HEK293 (cell line): ENCODE measurements at regions not wholly inside any gene's neighbourhood (a gene's known extent, or its start where the extent isn't known, plus 50 kb on each side); places are given as distances from the start of the nearest gene placed in this dataset.

Source experiments
- CTCF ChIA-PET: fragments of 350-600 bp; formaldehyde crosslinking; extraction: SDS; loops from one replicate; lab custom pipeline; 2021; ENCODE audit warnings: antibody characterized with exemption; lab: Yijun Ruan, JAX
- POLR2A ChIA-PET: fragments of 300-600 bp; formaldehyde crosslinking; extraction: SDS; loops from one replicate; lab custom pipeline; 2020; ENCODE audit warnings: antibody characterized with exemption, inconsistent platforms; lab: Yijun Ruan, JAX
- H3K27ac ChIP-seq: fragments of 200-500 bp; sonication (Bioruptor generic); 2 replicates; pipeline ENCODE4 v1.5.1; 2014; ENCODE audit warnings: low read depth, low read length, control low read depth, inconsistent platforms; ENCODE audit errors: extremely low read depth
- H3K36me3 ChIP-seq, 2 experiments: fragments of 200-500 bp in 1 of 2; sonication (Bioruptor generic) in 1 of 2; 1 replicate in 1 of 2; 2 replicates in 1 of 2; pipeline ENCODE4 v1.5.1; 2014 to 2017; ENCODE audit warnings: inconsistent platforms in 2 of 2, low read length in 2 of 2; ENCODE audit not compliant: control insufficient read depth in 2 of 2, insufficient read depth in 1 of 2
- H3K4me1 ChIP-seq: fragments of 200-500 bp; sonication (Bioruptor generic); 2 replicates; pipeline ENCODE4 v1.5.1; 2014; ENCODE audit warnings: mild to moderate bottlenecking, low read length, inconsistent platforms; ENCODE audit not compliant: control insufficient read depth, insufficient read depth
- H3K4me3 ChIP-seq: 2 replicates; pipeline ENCODE4 v1.5.1; 2011; ENCODE audit warnings: low read depth, mild to moderate bottlenecking, control low read depth, low read length, moderate library complexity
- H3K9me3 ChIP-seq: fragments of 200-500 bp; sonication (Bioruptor generic); 2 replicates; pipeline ENCODE4 v1.5.1; 2014; ENCODE audit warnings: low read depth, low read length, inconsistent platforms; ENCODE audit not compliant: control insufficient read depth, insufficient read depth
- GFI1B ChIP-seq: fragments of 450-650 bp; formaldehyde crosslinking; IDR thresholded peaks from 2 replicates; pipeline ENCODE4 v1.5.1; 2016; ENCODE audit warnings: missing biosample characterization, missing genetic modification characterization
- GLIS2 ChIP-seq: fragments of 450-650 bp; formaldehyde crosslinking; IDR thresholded peaks from 2 replicates; pipeline ENCODE4 v1.5.1; 2016; ENCODE audit warnings: missing biosample characterization, missing genetic modification characterization
- KLF10 ChIP-seq: fragments of 450-650 bp; IDR thresholded peaks from 2 replicates; pipeline ENCODE4 v1.5.1; 2018; ENCODE audit warnings: missing biosample characterization, mild to moderate bottlenecking, missing genetic modification characterization
- MZF1 ChIP-seq: fragments of 450-650 bp; formaldehyde crosslinking; IDR thresholded peaks from 2 replicates; pipeline ENCODE4 v1.5.1; 2017; ENCODE audit warnings: missing biosample characterization, missing genetic modification characterization, borderline replicate concordance
- OVOL3 ChIP-seq: fragments of 450-650 bp; formaldehyde crosslinking; IDR thresholded peaks from 2 replicates; pipeline ENCODE4 v1.5.1; 2016; ENCODE audit warnings: missing biosample characterization, missing genetic modification characterization
- PRDM4 ChIP-seq: fragments of 450-650 bp; formaldehyde crosslinking; IDR thresholded peaks from 2 replicates; pipeline ENCODE4 v1.5.1; 2017; ENCODE audit warnings: missing biosample characterization, missing genetic modification characterization
- ZFP3 ChIP-seq: fragments of 450-650 bp; formaldehyde crosslinking; IDR thresholded peaks from 2 replicates; pipeline ENCODE4 v1.5.1; 2016; ENCODE audit warnings: low read depth, missing biosample characterization, missing genetic modification characterization
- ZFP69B ChIP-seq: fragments of 450-650 bp; formaldehyde crosslinking; IDR thresholded peaks from 2 replicates; pipeline ENCODE4 v1.5.1; 2016; ENCODE audit warnings: missing biosample characterization, missing genetic modification characterization
- ZNF121 ChIP-seq: fragments of 450-650 bp; formaldehyde crosslinking; IDR thresholded peaks from 2 replicates; pipeline ENCODE4 v1.5.1; 2016; ENCODE audit warnings: missing biosample characterization, missing genetic modification characterization
- ZNF140 ChIP-seq: fragments of 450-650 bp; formaldehyde crosslinking; IDR thresholded peaks from 2 replicates; pipeline ENCODE4 v1.5.1; 2016; ENCODE audit warnings: missing biosample characterization, missing genetic modification characterization
- ZNF175 ChIP-seq: fragments of 450-650 bp; formaldehyde crosslinking; IDR thresholded peaks from 2 replicates; pipeline ENCODE4 v1.5.1; 2016; ENCODE audit warnings: missing biosample characterization, missing genetic modification characterization
- ZNF2 ChIP-seq: fragments of 450-650 bp; formaldehyde crosslinking; IDR thresholded peaks from 2 replicates; pipeline ENCODE4 v1.5.1; 2016; ENCODE audit warnings: missing biosample characterization, missing genetic modification characterization
- ZNF214 ChIP-seq: fragments of 450-650 bp; formaldehyde crosslinking; IDR thresholded peaks from 2 replicates; pipeline ENCODE4 v1.5.1; 2017; ENCODE audit warnings: missing biosample characterization, mild to moderate bottlenecking, missing genetic modification characterization, borderline replicate concordance
- ZNF274 ChIP-seq, 2 experiments: fragments of 200-500 bp in 1 of 2; fragments of 450-650 bp in 1 of 2; sonication (Bioruptor generic) in 1 of 2; formaldehyde crosslinking in 1 of 2; IDR thresholded peaks; 2 replicates each; pipeline versions ENCODE4 v1.5.1 to v1.6.1; 2014 to 2016; ENCODE audit warnings: borderline replicate concordance in 1 of 2, inconsistent platforms in 1 of 2, low read length in 1 of 2, missing biosample characterization in 1 of 2, missing genetic modification characterization in 1 of 2
- ZNF350 ChIP-seq: fragments of 450-650 bp; formaldehyde crosslinking; IDR thresholded peaks from 2 replicates; pipeline ENCODE4 v1.5.0; 2017; ENCODE audit warnings: missing biosample characterization, mild to moderate bottlenecking, missing genetic modification characterization
- ZNF394 ChIP-seq: fragments of 450-650 bp; formaldehyde crosslinking; IDR thresholded peaks from 2 replicates; pipeline ENCODE4 v1.5.1; 2016; ENCODE audit warnings: missing biosample characterization, missing genetic modification characterization, mild to moderate bottlenecking, moderate library complexity, borderline replicate concordance
- ZNF501 ChIP-seq: fragments of 450-650 bp; formaldehyde crosslinking; IDR thresholded peaks from 2 replicates; pipeline ENCODE4 v1.5.1; 2016; ENCODE audit warnings: missing biosample characterization, missing genetic modification characterization
- ZNF558 ChIP-seq: fragments of 450-650 bp; formaldehyde crosslinking; IDR thresholded peaks from 2 replicates; pipeline ENCODE4 v1.5.1; 2016; ENCODE audit warnings: missing biosample characterization, missing genetic modification characterization
- ZNF585B ChIP-seq: fragments of 450-650 bp; formaldehyde crosslinking; IDR thresholded peaks from 2 replicates; pipeline ENCODE4 v1.5.1; 2016; ENCODE audit warnings: missing biosample characterization, missing genetic modification characterization
- ZNF600 ChIP-seq: fragments of 450-650 bp; formaldehyde crosslinking; IDR thresholded peaks from 2 replicates; pipeline ENCODE4 v1.5.1; 2016; ENCODE audit warnings: missing biosample characterization, missing genetic modification characterization
- ZNF610 ChIP-seq: fragments of 450-650 bp; formaldehyde crosslinking; IDR thresholded peaks from 2 replicates; pipeline ENCODE4 v1.5.1; 2016; ENCODE audit warnings: missing biosample characterization, missing genetic modification characterization, borderline replicate concordance
- ZNF621 ChIP-seq: fragments of 450-650 bp; formaldehyde crosslinking; IDR thresholded peaks from 2 replicates; pipeline ENCODE4 v1.5.1; 2017; ENCODE audit warnings: missing biosample characterization, missing genetic modification characterization
- ZNF645 ChIP-seq: fragments of 450-650 bp; formaldehyde crosslinking; IDR thresholded peaks from 2 replicates; pipeline ENCODE4; 2016; ENCODE audit warnings: missing biosample characterization, missing genetic modification characterization
- ZNF76 ChIP-seq: fragments of 450-650 bp; formaldehyde crosslinking; IDR thresholded peaks from 2 replicates; pipeline ENCODE4; 2016; ENCODE audit warnings: low read depth, missing biosample characterization, missing genetic modification characterization, borderline replicate concordance
- ZNF785 ChIP-seq: fragments of 450-650 bp; formaldehyde crosslinking; IDR thresholded peaks from 2 replicates; pipeline ENCODE4 v1.5.1; 2016; ENCODE audit warnings: missing biosample characterization, missing genetic modification characterization
- ZSCAN16 ChIP-seq: fragments of 450-650 bp; formaldehyde crosslinking; IDR thresholded peaks from 2 replicates; pipeline ENCODE4 v1.5.1; 2016; ENCODE audit warnings: missing biosample characterization, missing genetic modification characterization
- ZSCAN30 ChIP-seq: fragments of 450-650 bp; IDR thresholded peaks from 2 replicates; pipeline ENCODE4 v1.5.1; 2018; ENCODE audit warnings: missing biosample characterization, mild to moderate bottlenecking, missing genetic modification characterization, moderate library complexity

- CTCF ChIA-PET: interaction anchor here (0.7 kb wide), 1 partner anchor 1102 kb away, joined by 3 read pairs; no protein-coding TSS in a partner anchor
- Histone ChIP-seq H3K9me3 (no peaks in the 10 kb centered on the region), H3K4me1 (no peaks in the 10 kb centered on the region), H3K27ac (no peak overlapping the region), H3K4me3 (no peak overlapping the region), H3K36me3 (no peaks in the 10 kb centered on the region)
- POLR2A ChIA-PET: no interaction called here
- TF ChIP-seq ZNF600 (tag by site-specific recombination) (no peak), ZNF2 (tag by site-specific recombination) (no peak), ZSCAN30 (no peak), ZNF610 (tag by site-specific recombination) (no peak), ZNF785 (tag by site-specific recombination) (no peak), ZNF121 (tag by site-specific recombination) (no peak), ZNF394 (tag by site-specific recombination) (no peak), ZNF140 (tag by site-specific recombination) (no peak), MZF1 (tag by site-specific recombination) (no peak)
Measured at GRCh38 chr1:4557949-4558348, 96.5 kb upstream of the AJAP1 start.

- Histone ChIP-seq H3K4me3 (no peak overlapping the region), H3K36me3 (no peaks in the 10 kb centered on the region), H3K4me1 (no peaks in the 10 kb centered on the region), H3K27ac (no peak overlapping the region), H3K9me3 (no peaks in the 10 kb centered on the region)
- ChIA-PET POLR2A (no interaction called here), CTCF (no interaction called here)
- TF ChIP-seq ZNF274 (IDR thresholded peaks at IDR 0.05; ENCODE audit: low read length): no peak
- TF ChIP-seq ZNF274 (tag by site-specific recombination; IDR thresholded peaks at IDR 0.05; ENCODE audit: borderline replicate concordance): no peak
- no peak for TF ChIP-seq GFI1B (tag by site-specific recombination)
Measured at GRCh38 chr1:4561205-4561604, 93.2 kb upstream of the AJAP1 start.

GRCh38 chr1:4562321-4562720 is 92.1 kb upstream of the AJAP1 start:
- Histone ChIP-seq H3K9me3 (no peaks in the 10 kb centered on the region), H3K4me3 (no peak overlapping the region), H3K27ac (no peak overlapping the region), H3K4me1 (no peaks in the 10 kb centered on the region), H3K36me3 (no peaks in the 10 kb centered on the region)
- CTCF ChIA-PET: no interaction called here
- TF ChIP-seq ZNF585B (tag by site-specific recombination): no peak
- no peak for TF ChIP-seq GLIS2 (tag by site-specific recombination)
- no peak for TF ChIP-seq ZFP69B
- TF ChIP-seq ZNF600 (tag by site-specific recombination): no peak
- no peak for TF ChIP-seq ZSCAN16 (tag by site-specific recombination)
- TF ChIP-seq ZNF558 (tag by site-specific recombination): no peak
- TF ChIP-seq ZNF76: no peak
- TF ChIP-seq ZNF350: no peak
- no peak for TF ChIP-seq ZNF214 (tag by site-specific recombination)
- TF ChIP-seq ZNF175 (tag by site-specific recombination): no peak
- TF ChIP-seq KLF10 (tag by site-specific recombination): no peak
- no peak for TF ChIP-seq ZNF501 (tag by site-specific recombination)
- no peak for TF ChIP-seq ZNF621 (tag by site-specific recombination)
- TF ChIP-seq ZNF645 (tag by site-specific recombination): no peak
- TF ChIP-seq OVOL3 (tag by site-specific recombination): no peak
- TF ChIP-seq ZFP3 (tag by site-specific recombination): no peak
- no peak for TF ChIP-seq PRDM4 (tag by site-specific recombination)
- POLR2A ChIA-PET: no interaction called here
